ENCODE measurements at regions not wholly inside any gene's neighbourhood (a gene's known extent, or its start where the extent isn't known, plus 50 kb on each side); places are given as distances from the start of the nearest gene placed in this dataset.
"Not testable (repeated sequence)": the region's sequence is repeated elsewhere in the genome, so short reads cannot be mapped to it uniquely, and the experiment has no call there.

GRCh38 chr11:23315286-23315685 lies 455.0 kb upstream of the CCDC179 start:
- no peaks in the 10 kb centered on the region for H3K9me3 ChIP-seq (ENCODE audit: control insufficient read depth in 4 of 4, insufficient read depth in 3 of 4, low read length in 3 of 4)

GRCh38 chr11:23317816-23318215 lies 457.5 kb upstream of the CCDC179 start:
- DNase-seq (no peak), ATAC-seq (ENCODE audit: insufficient read depth, low FRiP score) (no peak)
- Histone ChIP-seq H3K9me3 (ENCODE audit: control insufficient read depth in 4 of 4, insufficient read depth in 3 of 4, low read length in 3 of 4) (peaks cover 0 to 6% (median 0%) of the 10 kb centered on the region in 4 donors), H3K4me1 (ENCODE audit: control insufficient read depth in 5 of 5, insufficient read depth in 5 of 5, low read length in 5 of 5) (no peaks in the 10 kb centered on the region), H3K9ac (ENCODE audit: insufficient read depth in 1 of 2, low read length in 2 of 2) (no peak overlapping the region), H3K27ac (ENCODE audit: low read depth in 1 of 2, low read length in 1 of 2) (no peak overlapping the region), H3K27me3 (ENCODE audit: control insufficient read depth in 3 of 3, insufficient read depth in 3 of 3, low read length in 2 of 3) (no peaks in the 10 kb centered on the region), H3K36me3 (ENCODE audit: control insufficient read depth in 4 of 4, insufficient read depth in 4 of 4, low read length in 4 of 4) (no peaks in the 10 kb centered on the region), H3K4me3 (no peak overlapping the region)
- no peak for TF ChIP-seq CTCF (IDR thresholded peaks at IDR 0.05; ENCODE audit: control extremely low read depth, extremely low read depth)
- WGBS, 2 donors = 89 to 93% methylated on average over 1 of the region's 1 CpG

More at GRCh38 chr11:23315286-23315685, 455.0 kb upstream of the CCDC179 start:
- DNase-seq (no peak), ATAC-seq (ENCODE audit: insufficient read depth, low FRiP score) (no peak)
- no peaks in the 10 kb centered on the region for H3K27me3 ChIP-seq (ENCODE audit: control insufficient read depth in 3 of 3, insufficient read depth in 3 of 3, low read length in 2 of 3)
- TF ChIP-seq CTCF (IDR thresholded peaks at IDR 0.05; ENCODE audit: control extremely low read depth, extremely low read depth) = no peak
- H3K27ac ChIP-seq (ENCODE audit: low read depth in 1 of 2, low read length in 1 of 2) = no peak overlapping the region
- H3K4me3 ChIP-seq = no peak overlapping the region
- H3K36me3 ChIP-seq (ENCODE audit: control insufficient read depth in 4 of 4, insufficient read depth in 4 of 4, low read length in 4 of 4) = no peaks in the 10 kb centered on the region
- H3K9ac ChIP-seq (ENCODE audit: insufficient read depth in 1 of 2, low read length in 2 of 2) = no peak overlapping the region
- 92 to 93% methylated on average over 3 of the region's 3 CpGs for WGBS, 2 donors
- H3K4me1 ChIP-seq (ENCODE audit: control insufficient read depth in 5 of 5, insufficient read depth in 5 of 5, low read length in 5 of 5) = no peaks in the 10 kb centered on the region

- TF ChIP-seq CTCF (IDR thresholded peaks at IDR 0.05; ENCODE audit: control extremely low read depth, extremely low read depth) = no peak
- no peaks in the 10 kb centered on the region for H3K36me3 ChIP-seq (ENCODE audit: control insufficient read depth in 4 of 4, insufficient read depth in 4 of 4, low read length in 4 of 4)
- no peaks in the 10 kb centered on the region for H3K4me1 ChIP-seq (ENCODE audit: control insufficient read depth in 5 of 5, insufficient read depth in 5 of 5, low read length in 5 of 5)
- no peak for ATAC-seq (ENCODE audit: insufficient read depth, low FRiP score)
- 84 to 88% methylated on average over 1 of the region's 1 CpG for WGBS, 2 donors
- peaks cover 0 to 6% (median 0%) of the 10 kb centered on the region in 4 donors for H3K9me3 ChIP-seq (ENCODE audit: control insufficient read depth in 4 of 4, insufficient read depth in 3 of 4, low read length in 3 of 4)
- H3K9ac ChIP-seq (ENCODE audit: insufficient read depth in 1 of 2, low read length in 2 of 2) = no peak overlapping the region
- DNase-seq = no peak
- no peak overlapping the region for H3K4me3 ChIP-seq
- no peak overlapping the region for H3K27ac ChIP-seq (ENCODE audit: low read depth in 1 of 2, low read length in 1 of 2)
- H3K27me3 ChIP-seq (ENCODE audit: control insufficient read depth in 3 of 3, insufficient read depth in 3 of 3, low read length in 2 of 3) = no peaks in the 10 kb centered on the region
Observed at GRCh38 chr11:23318670-23319069, 458.4 kb upstream of the CCDC179 start.

GRCh38 chr11:23320131-23320530 lies 459.9 kb upstream of the CCDC179 start:
- TF ChIP-seq CTCF (IDR thresholded peaks at IDR 0.05; ENCODE audit: control extremely low read depth, extremely low read depth) = no peak
- Histone ChIP-seq H3K27ac (ENCODE audit: low read depth in 1 of 2, low read length in 1 of 2) (no peak overlapping the region), H3K36me3 (ENCODE audit: control insufficient read depth in 4 of 4, insufficient read depth in 4 of 4, low read length in 4 of 4) (no peaks in the 10 kb centered on the region), H3K9ac (ENCODE audit: insufficient read depth in 1 of 2, low read length in 2 of 2) (no peak overlapping the region), H3K9me3 (ENCODE audit: control insufficient read depth in 4 of 4, insufficient read depth in 3 of 4, low read length in 3 of 4) (peaks cover 0 to 6% (median 0%) of the 10 kb centered on the region in 4 donors), H3K27me3 (ENCODE audit: control insufficient read depth in 3 of 3, insufficient read depth in 3 of 3, low read length in 2 of 3) (no peaks in the 10 kb centered on the region), H3K4me3 (no peak overlapping the region), H3K4me1 (ENCODE audit: control insufficient read depth in 5 of 5, insufficient read depth in 5 of 5, low read length in 5 of 5) (no peaks in the 10 kb centered on the region)
- DNase-seq (no peak), ATAC-seq (ENCODE audit: insufficient read depth, low FRiP score) (no peak)

DNA sequence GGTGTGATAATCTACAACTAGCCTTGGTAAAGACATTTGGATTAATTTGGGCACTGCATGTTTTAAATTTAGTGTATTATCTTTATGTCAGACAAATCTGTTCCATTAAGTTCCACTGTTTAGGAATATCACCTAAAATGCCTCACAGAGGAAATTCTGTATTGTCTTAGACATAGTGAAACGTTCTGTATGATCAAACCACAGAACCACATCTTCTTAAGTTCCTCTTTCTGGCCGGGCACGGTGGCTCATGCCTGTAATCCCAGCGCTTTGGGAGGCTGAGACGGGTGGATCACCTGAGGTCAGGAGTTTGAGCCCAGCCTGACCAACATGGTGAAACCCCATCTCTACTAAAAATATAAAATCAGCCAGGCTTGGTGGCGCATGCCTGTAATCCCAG lies 475.3 kb upstream of the CCDC179 start:
- H3K9me3 ChIP-seq (ENCODE audit: control insufficient read depth in 4 of 4, insufficient read depth in 3 of 4, low read length in 3 of 4); H3K27me3 ChIP-seq (ENCODE audit: control insufficient read depth in 3 of 3, insufficient read depth in 3 of 3, low read length in 2 of 3); ATAC-seq (ENCODE audit: insufficient read depth, low FRiP score); H3K27ac ChIP-seq (ENCODE audit: low read depth in 1 of 2, low read length in 1 of 2); H3K4me3 ChIP-seq; DNase-seq; H3K9ac ChIP-seq (ENCODE audit: insufficient read depth in 1 of 2, low read length in 2 of 2); H3K36me3 ChIP-seq (ENCODE audit: control insufficient read depth in 4 of 4, insufficient read depth in 4 of 4, low read length in 4 of 4); H3K4me1 ChIP-seq (ENCODE audit: control insufficient read depth in 5 of 5, insufficient read depth in 5 of 5, low read length in 5 of 5): not testable (repeated sequence)
- WGBS, 2 donors = 49 to 64% methylated on average over 6 of the region's 6 CpGs

Measured in lung (tissue), 11 donors.